ENCODE measurements at regions not wholly inside any gene's neighbourhood (a gene's known extent, or its start where the extent isn't known, plus 50 kb on each side); places are given as distances from the start of the nearest gene placed in this dataset.
"Not testable (repeated sequence)": the region's sequence is repeated elsewhere in the genome, so short reads cannot be mapped to it uniquely, and the experiment has no call there.

GRCh38 chr6:96436398-96436797 is 85.2 kb upstream of the UFL1 start:
- ChIA-PET CTCF (no interaction called here), POLR2A (no interaction called here)
- Histone ChIP-seq H3K27me3 (replicated peaks in 1 of 4; ENCODE audit: control extremely low read depth in 1 of 4, control insufficient read depth in 3 of 4, insufficient read depth in 4 of 4, low read length in 3 of 4) (no peaks in the 10 kb centered on the region), H3K36me3 (replicated peaks in 1 of 2; ENCODE audit: control extremely low read depth in 1 of 2, control insufficient read depth in 1 of 2, extremely low read depth in 1 of 2, insufficient read depth in 2 of 2, low read length in 1 of 2) (no peaks in the 10 kb centered on the region), H3K9ac (ENCODE audit: low read length) (no peak overlapping the region), H3K4me2 (replicated peaks; ENCODE audit: low read depth, low read length, poor library complexity, severe bottlenecking) (no peak overlapping the region), H3K79me2 (ENCODE audit: control insufficient read depth, insufficient read depth, low read length) (no peaks in the 10 kb centered on the region), H3K27ac (ENCODE audit: low read length in 2 of 2) (no peak overlapping the region), H3K4me1 (ENCODE audit: control insufficient read depth in 2 of 2, insufficient read depth in 2 of 2, low read length in 2 of 2) (no peaks in the 10 kb centered on the region), H2AFZ (ENCODE audit: insufficient read depth, low read depth, low read length, poor library complexity, severe bottlenecking) (no peak overlapping the region), H4K20me1 (ENCODE audit: control insufficient read depth, insufficient read depth, low read length, poor library complexity, severe bottlenecking) (no peaks in the 10 kb centered on the region), H3K4me3 (ENCODE audit: control extremely low read depth in 1 of 5, extremely low read depth in 1 of 5, insufficient read depth in 1 of 5, low read depth in 2 of 5, low read length in 4 of 5) (no peak overlapping the region), H3K9me3 (ENCODE audit: control extremely low read depth in 1 of 3, control insufficient read depth in 2 of 3, insufficient read depth in 1 of 3, low read length in 2 of 3) (peaks cover 0 to 21% (median 0%) of the 10 kb centered on the region in 3 donors)
- Mint-ChIP-seq H3K9me3 (ENCODE audit: insufficient read depth) (peaks cover 4% of the 10 kb centered on the region), H3K4me1 (no peaks in the 10 kb centered on the region), H3K4me3 (no peak overlapping the region), H3K27ac (no peak overlapping the region), H3K27me3 (no peaks in the 10 kb centered on the region)
- no peak for DNase-seq
- WGBS (ENCODE audit: insufficient coverage) = 67% methylated on average over 3 of the region's 4 CpGs
- intact Hi-C loops (cut with micrococcal nuclease) = no loop called here
- no peak for ATAC-seq (ENCODE audit: low read depth)
- TF ChIP-seq CTCF (IDR thresholded peaks at IDR 0.05) = no peak
- no peak for TF ChIP-seq EZH2 (IDR thresholded peaks at IDR 0.05; ENCODE audit: borderline replicate concordance, insufficient read depth, low read depth, low read length, poor library complexity, severe bottlenecking)

DNA sequence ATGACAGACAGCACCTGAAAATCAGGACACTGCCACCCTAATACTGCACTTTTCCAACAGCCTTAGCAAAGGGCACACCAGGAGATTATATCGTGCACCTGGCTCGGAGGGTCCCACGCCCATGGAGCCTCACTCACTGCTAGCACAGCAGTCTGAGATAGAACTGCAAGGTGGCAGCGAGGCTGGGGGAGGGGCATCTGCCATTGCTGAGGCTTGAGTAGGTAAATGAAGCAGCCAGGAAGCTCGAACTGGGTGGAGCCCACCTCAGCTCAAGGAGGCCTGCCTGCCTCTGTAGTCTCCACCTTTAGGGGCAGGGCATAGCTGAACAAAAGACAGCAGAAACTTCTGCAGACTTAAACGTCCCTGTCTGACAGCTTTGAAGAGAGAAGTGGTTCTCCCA is 84.4 kb upstream of the UFL1 start:
- H3K36me3 ChIP-seq (replicated peaks in 1 of 2; ENCODE audit: control extremely low read depth in 1 of 2, control insufficient read depth in 1 of 2, extremely low read depth in 1 of 2, insufficient read depth in 2 of 2, low read length in 1 of 2); H3K4me2 ChIP-seq (replicated peaks; ENCODE audit: low read depth, low read length, poor library complexity, severe bottlenecking); H3K4me3 ChIP-seq (ENCODE audit: control extremely low read depth in 1 of 5, extremely low read depth in 1 of 5, insufficient read depth in 1 of 5, low read depth in 2 of 5, low read length in 4 of 5); H3K79me2 ChIP-seq (ENCODE audit: control insufficient read depth, insufficient read depth, low read length); DNase-seq; H3K27me3 ChIP-seq (replicated peaks in 1 of 4; ENCODE audit: control extremely low read depth in 1 of 4, control insufficient read depth in 3 of 4, insufficient read depth in 4 of 4, low read length in 3 of 4); H3K4me3 Mint-ChIP-seq; H3K4me1 ChIP-seq (ENCODE audit: control insufficient read depth in 2 of 2, insufficient read depth in 2 of 2, low read length in 2 of 2); H3K27ac ChIP-seq (ENCODE audit: low read length in 2 of 2); intact Hi-C loops (cut with micrococcal nuclease); CTCF ChIA-PET; H3K27ac Mint-ChIP-seq; POLR2A ChIA-PET; H3K9me3 Mint-ChIP-seq (ENCODE audit: insufficient read depth); H3K4me1 Mint-ChIP-seq; H2AFZ ChIP-seq (ENCODE audit: insufficient read depth, low read depth, low read length, poor library complexity, severe bottlenecking); H4K20me1 ChIP-seq (ENCODE audit: control insufficient read depth, insufficient read depth, low read length, poor library complexity, severe bottlenecking); H3K9ac ChIP-seq (ENCODE audit: low read length); ATAC-seq (ENCODE audit: low read depth); H3K27me3 Mint-ChIP-seq: not testable (repeated sequence)
- peaks cover 0 to 21% (median 0%) of the 10 kb centered on the region in 3 donors for H3K9me3 ChIP-seq (ENCODE audit: control extremely low read depth in 1 of 3, control insufficient read depth in 2 of 3, insufficient read depth in 1 of 3, low read length in 2 of 3)
- WGBS (ENCODE audit: insufficient coverage) = 82% methylated on average over 6 of the region's 6 CpGs
